AG09309 (cell line): ENCODE measurements at regions not wholly inside any gene's neighbourhood (a gene's known extent, or its start where the extent isn't known, plus 50 kb on each side); places are given as distances from the start of the nearest gene placed in this dataset.
"Not testable (repeated sequence)": the region's sequence is repeated elsewhere in the genome, so short reads cannot be mapped to it uniquely, and the experiment has no call there.

Source experiments
- DNase-seq: peaks from one replicate; pipeline ENCODE4 v3.0.0-alpha.2; 2010; ENCODE audit warnings: low read depth
- H3K4me3 ChIP-seq: 2 replicates; pipeline ENCODE4 v1.5.1; 2011; ENCODE audit warnings: mild to moderate bottlenecking, low read depth, low read length, moderate library complexity; ENCODE audit not compliant: control insufficient read depth
- TF ChIP-seq, protein P1 (sequence below): IDR thresholded peaks from 2 replicates; pipeline ENCODE4 v1.5.1; 2011; ENCODE audit warnings: mild to moderate bottlenecking, low read depth, low read length, inconsistent platforms; ENCODE audit not compliant: insufficient read depth, control insufficient read depth; ENCODE audit errors: missing control alignments

DNA sequence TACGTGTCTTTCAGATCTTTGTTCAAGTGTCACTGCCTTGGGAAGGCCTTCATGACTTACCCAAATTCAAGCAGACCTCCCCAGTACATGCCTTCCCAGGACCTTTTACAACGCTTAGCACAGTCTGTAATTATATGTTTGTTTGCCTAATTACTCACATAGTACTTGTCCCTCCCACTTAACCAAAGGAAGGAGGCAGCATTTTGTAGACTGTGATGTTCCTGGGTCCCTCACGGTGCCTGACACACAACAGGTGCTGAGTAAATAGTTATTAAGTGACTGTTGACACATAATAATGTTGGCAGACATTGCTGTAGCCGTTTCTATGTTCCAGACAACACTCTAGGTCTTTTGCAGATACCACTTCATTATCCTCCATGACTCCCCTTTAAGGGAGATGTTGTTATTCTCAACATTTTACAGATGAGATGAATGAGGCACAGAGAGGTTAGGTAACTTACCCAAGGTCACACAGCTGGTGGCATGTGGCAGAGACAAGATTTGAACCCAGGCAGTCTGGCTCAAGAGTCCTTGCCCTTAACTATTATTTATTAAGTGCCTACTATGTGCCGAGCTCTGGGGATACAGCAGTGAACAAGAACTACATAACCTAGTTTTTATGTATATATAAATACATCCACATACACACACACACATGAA, 130.7 kb downstream of the PHETA1 start:
- no peak overlapping the region for H3K4me3 ChIP-seq
- DNase-seq: no peak
- TF ChIP-seq, protein P1, sequence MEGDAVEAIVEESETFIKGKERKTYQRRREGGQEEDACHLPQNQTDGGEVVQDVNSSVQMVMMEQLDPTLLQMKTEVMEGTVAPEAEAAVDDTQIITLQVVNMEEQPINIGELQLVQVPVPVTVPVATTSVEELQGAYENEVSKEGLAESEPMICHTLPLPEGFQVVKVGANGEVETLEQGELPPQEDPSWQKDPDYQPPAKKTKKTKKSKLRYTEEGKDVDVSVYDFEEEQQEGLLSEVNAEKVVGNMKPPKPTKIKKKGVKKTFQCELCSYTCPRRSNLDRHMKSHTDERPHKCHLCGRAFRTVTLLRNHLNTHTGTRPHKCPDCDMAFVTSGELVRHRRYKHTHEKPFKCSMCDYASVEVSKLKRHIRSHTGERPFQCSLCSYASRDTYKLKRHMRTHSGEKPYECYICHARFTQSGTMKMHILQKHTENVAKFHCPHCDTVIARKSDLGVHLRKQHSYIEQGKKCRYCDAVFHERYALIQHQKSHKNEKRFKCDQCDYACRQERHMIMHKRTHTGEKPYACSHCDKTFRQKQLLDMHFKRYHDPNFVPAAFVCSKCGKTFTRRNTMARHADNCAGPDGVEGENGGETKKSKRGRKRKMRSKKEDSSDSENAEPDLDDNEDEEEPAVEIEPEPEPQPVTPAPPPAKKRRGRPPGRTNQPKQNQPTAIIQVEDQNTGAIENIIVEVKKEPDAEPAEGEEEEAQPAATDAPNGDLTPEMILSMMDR: no peak

DNA sequence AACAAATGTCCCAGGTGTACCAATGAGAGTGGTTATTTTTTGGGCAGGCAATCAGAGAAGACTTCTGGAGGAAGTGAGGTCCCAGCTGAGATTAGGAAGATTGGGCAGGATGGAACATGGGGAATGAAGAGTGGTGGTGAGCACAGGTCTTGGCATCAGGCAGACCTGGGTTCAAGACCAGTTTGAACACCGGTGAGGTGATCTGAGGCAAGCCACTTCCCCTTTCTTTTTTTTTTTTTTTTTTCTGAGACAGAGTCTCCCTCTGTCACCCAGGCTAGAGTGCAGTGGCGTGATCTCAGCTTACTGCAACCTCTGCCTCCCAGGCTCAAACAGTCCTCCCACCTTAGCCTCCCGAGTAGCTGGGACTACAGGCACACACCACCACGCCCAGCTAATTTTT, 134.4 kb downstream of the PHETA1 start:
- H3K4me3 ChIP-seq, DNase-seq: not testable (repeated sequence)

- no peak for DNase-seq
- TF ChIP-seq, protein P1: no peak
- no peak overlapping the region for H3K4me3 ChIP-seq
Observed at GRCh38 chr12:111233786-111234185, 135.1 kb downstream of the PHETA1 start.

DNA sequence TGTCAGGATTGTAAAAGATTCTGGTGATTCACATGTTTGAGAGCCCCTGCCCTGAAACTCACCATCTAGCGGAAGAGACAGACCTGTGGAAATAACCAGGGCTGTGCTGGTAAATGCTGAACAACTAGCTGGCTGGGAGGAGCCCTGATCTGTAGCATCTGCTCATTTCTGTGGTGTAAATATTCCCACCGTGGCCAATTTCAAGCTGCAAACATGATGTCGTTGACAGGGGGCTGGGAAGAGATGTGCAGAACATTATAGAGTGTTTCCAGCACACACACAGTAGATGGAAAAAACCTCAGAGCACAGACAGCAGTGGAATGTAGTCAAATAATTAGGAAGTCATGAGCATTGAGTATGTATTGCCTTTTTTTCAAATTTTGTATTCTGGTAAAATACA, 138.2 kb downstream of the PHETA1 start:
- TF ChIP-seq, protein P1: no peak
- DNase-seq: no peak
- H3K4me3 ChIP-seq: no peak overlapping the region

DNA sequence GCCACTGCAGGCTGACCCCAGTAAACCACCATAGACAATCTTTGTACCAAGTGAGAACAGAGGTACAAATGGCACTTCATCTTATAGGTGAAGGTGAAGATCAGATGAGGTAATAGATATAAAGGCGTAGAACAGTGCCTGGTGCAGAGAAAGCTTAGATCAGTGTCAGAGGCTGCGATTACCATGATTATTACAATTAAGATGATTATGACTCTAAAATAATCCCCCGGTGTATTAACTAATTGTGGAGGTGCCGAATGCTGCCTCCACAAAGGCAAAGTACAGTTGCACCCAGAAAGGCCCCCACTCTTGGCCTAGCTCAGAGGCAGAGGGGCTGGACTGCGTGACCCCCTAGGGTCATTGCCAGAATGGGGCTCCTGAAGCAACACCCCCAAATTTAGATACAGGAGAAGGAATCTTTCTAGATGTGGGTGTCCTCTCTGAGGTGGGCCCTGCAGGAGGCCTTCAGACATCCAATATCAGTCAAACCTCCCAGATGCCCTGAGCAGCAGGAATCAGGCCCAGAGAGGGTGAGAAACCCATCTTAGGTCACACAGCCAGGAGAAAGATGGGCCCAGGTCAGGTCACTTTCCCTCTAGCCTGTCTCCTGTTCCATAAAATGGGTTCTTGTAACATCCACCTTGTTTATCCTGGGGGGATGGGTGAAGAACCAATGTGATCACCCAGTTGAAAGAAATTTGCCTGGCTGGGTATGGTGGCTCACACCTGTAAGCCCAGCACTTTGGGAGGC, 139.8 kb downstream of the PHETA1 start:
- H3K4me3 ChIP-seq: no peak overlapping the region
- TF ChIP-seq, protein P1: no peak
- no peak for DNase-seq

- H3K4me3 ChIP-seq: no peak overlapping the region
- TF ChIP-seq, protein P1: no peak
- DNase-seq: no peak
Observed at GRCh38 chr12:111227476-111228420, 141.1 kb downstream of the PHETA1 start.
